GM12874 (cell line): ENCODE measurements at regions not wholly inside any gene's neighbourhood (a gene's known extent, or its start where the extent isn't known, plus 50 kb on each side); places are given as distances from the start of the nearest gene placed in this dataset.

Experiments
- TF ChIP-seq, protein P1 (sequence below): IDR thresholded peaks from 2 replicates; pipeline ENCODE4 v1.5.1; 2011; ENCODE audit warnings: low read depth, mild to moderate bottlenecking, control low read depth, low read length, moderate library complexity; ENCODE audit not compliant: insufficient read depth

- TF ChIP-seq, protein P1, sequence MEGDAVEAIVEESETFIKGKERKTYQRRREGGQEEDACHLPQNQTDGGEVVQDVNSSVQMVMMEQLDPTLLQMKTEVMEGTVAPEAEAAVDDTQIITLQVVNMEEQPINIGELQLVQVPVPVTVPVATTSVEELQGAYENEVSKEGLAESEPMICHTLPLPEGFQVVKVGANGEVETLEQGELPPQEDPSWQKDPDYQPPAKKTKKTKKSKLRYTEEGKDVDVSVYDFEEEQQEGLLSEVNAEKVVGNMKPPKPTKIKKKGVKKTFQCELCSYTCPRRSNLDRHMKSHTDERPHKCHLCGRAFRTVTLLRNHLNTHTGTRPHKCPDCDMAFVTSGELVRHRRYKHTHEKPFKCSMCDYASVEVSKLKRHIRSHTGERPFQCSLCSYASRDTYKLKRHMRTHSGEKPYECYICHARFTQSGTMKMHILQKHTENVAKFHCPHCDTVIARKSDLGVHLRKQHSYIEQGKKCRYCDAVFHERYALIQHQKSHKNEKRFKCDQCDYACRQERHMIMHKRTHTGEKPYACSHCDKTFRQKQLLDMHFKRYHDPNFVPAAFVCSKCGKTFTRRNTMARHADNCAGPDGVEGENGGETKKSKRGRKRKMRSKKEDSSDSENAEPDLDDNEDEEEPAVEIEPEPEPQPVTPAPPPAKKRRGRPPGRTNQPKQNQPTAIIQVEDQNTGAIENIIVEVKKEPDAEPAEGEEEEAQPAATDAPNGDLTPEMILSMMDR, result no peak
Measured at GRCh38 chr5:15234366-15234765, 265.6 kb upstream of the FBXL7 start.

DNA sequence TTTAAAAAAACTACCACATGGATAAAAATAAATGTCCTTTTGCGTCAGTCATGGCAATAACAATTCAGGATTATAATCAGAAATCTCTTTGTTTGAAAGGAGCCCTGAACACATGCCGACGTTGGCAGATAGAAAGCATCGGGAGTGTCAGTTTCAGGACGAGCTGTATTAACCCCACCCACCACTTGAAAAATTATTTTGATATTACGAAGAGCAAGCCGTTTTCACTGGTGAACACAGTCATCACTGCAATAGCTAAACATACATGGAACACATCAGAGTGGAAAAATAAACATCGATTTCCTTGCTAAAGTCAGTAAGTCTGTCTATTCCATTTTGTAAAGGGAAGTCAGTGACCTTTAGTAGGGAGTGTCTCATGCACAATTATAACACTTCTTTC is 266.4 kb upstream of the FBXL7 start:
- TF ChIP-seq, protein P1, result no peak

- TF ChIP-seq, protein P1, result no peak
Measured at GRCh38 chr5:15222156-15222555, 277.8 kb upstream of the FBXL7 start.

- TF ChIP-seq, protein P1, result no peak
Measured at GRCh38 chr5:15220642-15221173, 279.3 kb upstream of the FBXL7 start.

DNA sequence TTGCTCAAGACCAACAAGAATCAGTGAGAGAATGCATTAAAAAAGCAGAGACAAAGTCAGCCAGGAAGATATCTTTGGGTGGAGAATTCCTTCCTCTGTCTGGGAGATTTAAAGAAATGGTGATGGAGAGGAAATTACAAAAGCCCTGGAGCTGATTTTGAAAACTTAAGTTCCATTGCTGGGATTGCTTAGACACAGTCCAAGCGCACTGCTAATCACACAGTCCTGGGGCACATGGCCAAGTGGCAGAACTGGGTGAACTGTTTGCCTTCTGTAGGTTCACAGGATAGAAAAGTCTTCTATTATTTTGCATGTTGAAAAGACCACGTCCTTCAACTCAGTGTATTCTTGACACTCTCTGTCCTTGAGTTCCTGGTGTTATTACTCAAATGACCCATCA is 284.9 kb upstream of the FBXL7 start:
- TF ChIP-seq, protein P1, result no peak

DNA sequence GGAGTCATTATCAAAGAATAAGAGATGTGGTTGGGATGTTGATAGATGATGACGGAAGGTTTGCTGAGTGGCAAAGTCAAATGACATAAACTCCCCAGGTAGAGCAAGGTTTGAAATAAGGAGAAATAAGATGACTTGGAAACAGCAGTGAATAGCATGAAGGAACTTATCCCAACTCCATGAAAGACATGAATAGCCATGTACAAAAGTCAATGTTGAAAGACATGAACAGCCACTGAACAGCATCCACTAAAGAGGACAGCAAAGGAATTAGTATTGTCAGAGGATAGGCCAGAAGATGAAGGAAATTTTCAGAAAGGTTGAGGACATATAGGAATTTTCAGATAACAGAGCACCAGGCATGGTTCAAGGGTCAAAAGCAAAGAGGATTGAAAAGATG is 286.0 kb upstream of the FBXL7 start:
- TF ChIP-seq, protein P1, result no peak

DNA sequence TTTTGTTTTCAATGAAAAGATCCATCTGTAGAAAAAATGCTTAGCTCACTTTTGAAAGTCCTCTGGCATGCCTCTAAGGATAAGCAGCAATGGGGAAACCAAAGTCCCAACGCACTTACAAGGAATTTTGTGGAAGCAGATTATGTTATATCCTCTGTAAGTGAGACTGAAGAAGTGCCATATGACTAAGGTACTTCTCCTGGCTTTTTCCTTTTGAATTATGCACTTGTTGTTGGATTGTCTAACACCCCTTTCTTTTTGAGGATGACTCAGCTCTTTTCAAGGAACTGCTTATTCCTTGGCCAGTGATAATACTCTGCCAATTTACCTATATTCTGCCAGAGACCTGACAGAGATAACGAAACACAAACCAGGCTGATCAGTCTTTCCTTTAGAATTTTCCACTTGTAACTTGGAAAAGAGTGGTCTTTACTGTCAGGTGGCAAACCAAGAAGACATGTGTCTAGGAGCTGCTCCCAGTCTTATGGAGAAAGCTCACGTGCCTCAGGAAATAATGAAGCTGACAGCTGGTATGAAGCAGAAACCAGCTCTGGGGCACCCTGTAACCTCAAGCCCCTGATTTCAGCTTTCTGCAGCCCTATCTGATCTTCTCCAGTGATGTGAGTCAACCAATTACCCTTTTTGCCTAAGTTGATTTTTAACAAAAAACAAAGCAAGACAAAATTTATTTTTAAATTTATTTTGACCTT is 290.8 kb upstream of the FBXL7 start:
- TF ChIP-seq, protein P1, result no peak
